GM23248 (cell line): ENCODE measurements at regions not wholly inside any gene's neighbourhood (a gene's known extent, or its start where the extent isn't known, plus 50 kb on each side); places are given as distances from the start of the nearest gene placed in this dataset.

ENCODE experiments used
- DNase-seq: peaks from one replicate; pipeline ENCODE4 v3.0.0-alpha.2; 2015
- H2AFZ ChIP-seq: fragments of 200-600 bp; sonication (generic); 2 replicates; pipeline ENCODE4 v1.6.1; 2016; ENCODE audit warnings: antibody characterized with exemption
- H3F3A ChIP-seq: fragments of 200-600 bp; sonication (generic); 2 replicates; pipeline ENCODE4 v1.6.1; 2016; ENCODE audit warnings: mild to moderate bottlenecking, antibody characterized with exemption, mixed run types; ENCODE audit not compliant: insufficient read depth
- H3K27ac ChIP-seq: fragments of 200-600 bp; sonication (generic); 2 replicates; pipeline ENCODE4 v1.5.1; 2016; ENCODE audit warnings: mild to moderate bottlenecking
- H3K27me3 ChIP-seq: fragments of 200-600 bp; sonication (generic); replicated peaks from 2 replicates; pipeline ENCODE4 v1.6.1; 2016; ENCODE audit warnings: mild to moderate bottlenecking; ENCODE audit not compliant: insufficient read depth
- H3K36me3 ChIP-seq: fragments of 200-600 bp; sonication (generic); 2 replicates; pipeline ENCODE4 v1.6.1; 2016; ENCODE audit warnings: low read depth, mild to moderate bottlenecking
- H3K4me1 ChIP-seq: fragments of 200-600 bp; sonication (generic); 2 replicates; pipeline ENCODE4 v1.6.1; 2016; ENCODE audit warnings: mild to moderate bottlenecking; ENCODE audit not compliant: insufficient read depth
- H3K4me2 ChIP-seq: fragments of 200-600 bp; sonication (generic); one replicate; pipeline ENCODE4 v1.6.1; 2016; ENCODE audit warnings: mild to moderate bottlenecking; ENCODE audit not compliant: unreplicated experiment
- H3K4me3 ChIP-seq: fragments of 200-600 bp; sonication (generic); 2 replicates; pipeline ENCODE4 v1.5.1; 2016; ENCODE audit warnings: mild to moderate bottlenecking
- H3K79me2 ChIP-seq: fragments of 200-600 bp; sonication (generic); 2 replicates; pipeline ENCODE4 v1.6.1; 2016; ENCODE audit warnings: mild to moderate bottlenecking; ENCODE audit not compliant: insufficient read depth
- H3K9ac ChIP-seq: fragments of 200-600 bp; sonication (generic); 2 replicates; pipeline ENCODE4 v1.6.1; 2016; ENCODE audit warnings: mild to moderate bottlenecking
- H3K9me2 ChIP-seq: fragments of 200-600 bp; sonication (generic); 2 replicates; pipeline ENCODE4 v1.6.1; 2016; ENCODE audit warnings: mixed run types, mild to moderate bottlenecking, moderate library complexity; ENCODE audit not compliant: insufficient read depth
- H3K9me3 ChIP-seq: fragments of 200-600 bp; sonication (generic); one replicate; pipeline ENCODE4 v1.6.1; 2017; ENCODE audit warnings: low read depth
- H4K20me1 ChIP-seq: fragments of 200-600 bp; sonication (generic); 2 replicates; pipeline ENCODE4 v1.6.0; 2016; ENCODE audit not compliant: insufficient read depth
- EZH2 ChIP-seq: fragments of 200-600 bp; sonication (generic); IDR thresholded peaks from 2 replicates; pipeline ENCODE4 v1.6.1; 2018; ENCODE audit warnings: antibody characterized with exemption, mild to moderate bottlenecking; ENCODE audit not compliant: insufficient read depth, poor library complexity, severe bottlenecking
- EZH2phosphoT487 ChIP-seq: fragments of 200-600 bp; sonication (generic); IDR thresholded peaks from 2 replicates; pipeline ENCODE4 v1.6.1; 2018; ENCODE audit warnings: antibody characterized with exemption, moderate library complexity, mild to moderate bottlenecking, low read depth; ENCODE audit not compliant: insufficient read depth
- WGBS, 2 experiments: methylation state at CpG; one replicate each; pipeline ENCODE4 v1.1.6; 2015 to 2017; ENCODE audit warnings: low lambda C conversion rate in 2 of 2, low coverage in 1 of 2; ENCODE audit errors: missing lambda C conversion rate in 2 of 2; 5-methylcytosine and 5-hydroxymethylcytosine counted together
- in situ Hi-C: fragments of 300-500 bp; cut with MboI; formaldehyde crosslinking; loops from 2 replicates; pipeline ENCODE4 v1.15.0; 2020

DNA sequence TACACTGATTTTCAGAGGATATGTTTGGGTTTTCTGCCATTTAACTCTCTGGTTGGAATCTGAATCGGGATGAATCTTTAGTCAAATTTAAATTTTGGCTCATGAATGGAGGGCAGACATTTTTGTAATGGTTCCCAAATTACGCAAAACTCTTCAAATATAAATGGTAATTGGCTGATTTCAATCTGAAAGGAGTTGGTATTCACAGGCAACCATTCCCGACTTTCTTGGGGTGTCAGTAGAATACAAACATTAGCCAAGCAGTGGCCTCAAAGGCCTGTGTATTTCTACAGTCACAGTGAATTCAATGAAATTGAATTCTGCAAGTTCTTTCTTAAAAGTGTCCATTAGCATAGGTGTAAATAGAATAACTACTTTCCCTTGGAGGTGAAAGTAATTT, 668.8 kb upstream of the PRKX start:
- Histone ChIP-seq H4K20me1 (no peaks in the 10 kb centered on the region), H3K4me2 (no peak overlapping the region), H2AFZ (no peak overlapping the region), H3K4me3 (no peak overlapping the region), H3K27ac (no peak overlapping the region), H3K27me3 (no peaks in the 10 kb centered on the region), H3K9me2 (no peaks in the 10 kb centered on the region), H3F3A (no peaks in the 10 kb centered on the region), H3K36me3 (no peaks in the 10 kb centered on the region), H3K79me2 (no peaks in the 10 kb centered on the region), H3K9ac (no peak overlapping the region), H3K4me1 (no peaks in the 10 kb centered on the region), H3K9me3 (no peaks in the 10 kb centered on the region)
- WGBS, 2 experiments: 0 to 4% methylated on average over 2 to 3 of the region's 3 CpGs
- DNase-seq: no peak
- in situ Hi-C loops: no loop called here
- TF ChIP-seq EZH2phosphoT487: no peak
- no peak for TF ChIP-seq EZH2

DNA sequence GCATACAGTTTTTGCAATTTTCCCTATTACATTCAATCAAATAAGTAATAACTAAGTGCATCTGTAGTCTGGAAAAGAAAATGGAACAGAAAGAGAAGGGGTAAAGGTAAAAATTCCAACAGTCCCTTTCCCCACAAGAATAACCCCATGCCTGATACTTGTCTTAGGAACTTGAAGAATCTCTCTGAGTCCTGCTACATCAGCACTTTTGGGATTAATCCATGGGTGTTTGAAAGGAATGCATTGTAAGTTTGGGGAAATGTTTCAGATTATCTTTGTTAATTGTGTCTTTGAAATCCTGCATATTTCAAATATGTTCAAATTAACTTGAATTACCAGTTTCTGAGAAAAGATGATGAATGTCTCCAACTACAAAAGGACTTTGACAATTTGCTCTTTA, 667.3 kb upstream of the PRKX start:
- H3K4me3 ChIP-seq: no peak overlapping the region
- H4K20me1 ChIP-seq: no peaks in the 10 kb centered on the region
- H3K9ac ChIP-seq: no peak overlapping the region
- in situ Hi-C loops: no loop called here
- no peaks in the 10 kb centered on the region for H3K9me3 ChIP-seq
- H2AFZ ChIP-seq: no peak overlapping the region
- no peak for TF ChIP-seq EZH2
- TF ChIP-seq EZH2phosphoT487: no peak
- H3F3A ChIP-seq: no peaks in the 10 kb centered on the region
- DNase-seq: no peak
- H3K4me1 ChIP-seq: no peaks in the 10 kb centered on the region
- H3K27ac ChIP-seq: no peak overlapping the region
- H3K9me2 ChIP-seq: no peaks in the 10 kb centered on the region
- no peaks in the 10 kb centered on the region for H3K79me2 ChIP-seq
- no peak overlapping the region for H3K4me2 ChIP-seq
- H3K36me3 ChIP-seq: no peaks in the 10 kb centered on the region
- no peaks in the 10 kb centered on the region for H3K27me3 ChIP-seq

DNA sequence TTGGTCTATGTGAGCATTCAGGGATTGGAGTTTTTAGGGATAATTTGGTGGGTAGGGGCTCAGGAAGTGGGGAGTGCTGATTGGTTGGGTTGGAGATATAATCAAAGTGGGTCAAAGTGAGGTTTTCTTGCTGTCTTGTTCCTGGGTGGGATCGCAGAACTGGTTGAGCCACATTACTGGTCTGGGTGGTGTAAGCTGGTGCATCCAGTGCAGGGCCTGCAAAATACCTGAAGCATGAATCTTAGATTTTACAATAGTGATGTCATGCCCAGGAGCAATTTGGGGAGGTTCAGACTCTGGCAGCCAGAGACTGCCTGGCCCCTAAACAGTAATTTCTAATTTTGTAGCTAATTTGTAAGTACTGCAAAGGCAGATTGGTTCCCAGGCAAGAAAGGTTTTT, 665.6 kb upstream of the PRKX start:
- TF ChIP-seq EZH2: no peak
- TF ChIP-seq EZH2phosphoT487: no peak
- Histone ChIP-seq H3K9ac (no peak overlapping the region), H3K4me2 (no peak overlapping the region), H3K4me1 (no peaks in the 10 kb centered on the region), H3K9me3 (no peaks in the 10 kb centered on the region), H4K20me1 (no peaks in the 10 kb centered on the region), H3K27me3 (no peaks in the 10 kb centered on the region), H3K36me3 (no peaks in the 10 kb centered on the region), H3K9me2 (no peaks in the 10 kb centered on the region), H3F3A (no peaks in the 10 kb centered on the region), H3K27ac (no peak overlapping the region), H2AFZ (no peak overlapping the region), H3K4me3 (no peak overlapping the region), H3K79me2 (no peaks in the 10 kb centered on the region)
- no peak for DNase-seq
- in situ Hi-C loops: no loop called here
- 56 to 70% methylated on average over 1 of the region's 1 CpG for WGBS, 2 experiments

DNA sequence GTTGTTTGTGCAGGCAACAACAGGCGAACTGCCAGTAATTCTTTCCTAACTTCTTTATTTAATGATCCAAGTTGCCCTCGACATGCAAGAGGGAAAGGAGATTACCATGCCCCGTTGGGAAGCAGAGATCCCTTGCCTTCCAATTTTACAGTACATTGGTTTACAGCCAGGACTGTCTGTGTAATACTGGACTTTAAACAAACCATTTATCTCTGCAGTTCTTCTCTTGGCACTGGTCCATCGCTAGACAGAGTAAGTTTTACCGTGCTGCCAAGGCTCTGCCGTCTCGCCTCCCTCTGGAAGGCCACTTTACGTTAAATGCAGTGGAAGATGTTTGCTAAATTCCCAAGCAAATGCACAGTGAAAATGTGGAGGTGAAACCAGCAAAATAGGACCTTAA, 660.3 kb upstream of the PRKX start:
- Histone ChIP-seq H3K36me3 (no peaks in the 10 kb centered on the region), H2AFZ (no peak overlapping the region), H3K27ac (no peak overlapping the region), H3K27me3 (no peaks in the 10 kb centered on the region), H3K9me3 (no peaks in the 10 kb centered on the region), H3K9ac (no peak overlapping the region), H3F3A (no peaks in the 10 kb centered on the region), H3K79me2 (no peaks in the 10 kb centered on the region), H3K9me2 (no peaks in the 10 kb centered on the region), H3K4me1 (no peaks in the 10 kb centered on the region), H3K4me3 (no peak overlapping the region), H4K20me1 (no peaks in the 10 kb centered on the region), H3K4me2 (no peak overlapping the region)
- no peak for TF ChIP-seq EZH2phosphoT487
- DNase-seq: no peak
- in situ Hi-C loops: no loop called here
- 18 to 23% methylated on average over 8 of the region's 8 CpGs for WGBS, 2 experiments

DNA sequence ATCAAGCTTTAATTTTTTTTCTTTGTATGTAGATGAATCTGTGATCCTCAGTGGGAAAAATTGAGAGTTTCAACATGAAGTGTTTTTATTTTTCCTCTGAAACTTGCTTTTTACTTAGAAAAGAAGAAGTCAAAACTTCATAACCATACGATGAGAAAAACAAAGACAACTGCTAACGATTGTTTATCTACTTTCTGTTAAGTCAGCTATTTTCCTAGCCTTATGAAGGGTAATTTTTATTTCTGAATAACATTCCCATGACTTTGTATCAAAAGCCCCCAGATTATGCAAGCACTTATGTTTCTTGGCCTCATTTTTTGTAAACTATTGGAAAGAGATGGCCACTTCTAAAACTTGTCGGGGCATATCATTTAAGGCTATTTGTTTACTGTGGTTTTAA, 645.1 kb upstream of the PRKX start:
- 28 to 30% methylated on average over 3 of the region's 3 CpGs for WGBS, 2 experiments
- H3F3A ChIP-seq: no peaks in the 10 kb centered on the region
- no peak overlapping the region for H3K4me3 ChIP-seq
- no peaks in the 10 kb centered on the region for H3K79me2 ChIP-seq
- TF ChIP-seq EZH2 (no peak), EZH2phosphoT487 (no peak)
- H3K27ac ChIP-seq: no peak overlapping the region
- no peaks in the 10 kb centered on the region for H3K27me3 ChIP-seq
- H3K4me2 ChIP-seq: no peak overlapping the region
- H4K20me1 ChIP-seq: no peaks in the 10 kb centered on the region
- no peaks in the 10 kb centered on the region for H3K9me2 ChIP-seq
- in situ Hi-C loops: no loop called here
- no peak overlapping the region for H2AFZ ChIP-seq
- no peak for DNase-seq
- H3K9ac ChIP-seq: no peak overlapping the region
- no peaks in the 10 kb centered on the region for H3K4me1 ChIP-seq
- no peaks in the 10 kb centered on the region for H3K9me3 ChIP-seq
- no peaks in the 10 kb centered on the region for H3K36me3 ChIP-seq
